Neural progenitor cell (in vitro differentiated cells): ENCODE measurements at regions not wholly inside any gene's neighbourhood (a gene's known extent, or its start where the extent isn't known, plus 50 kb on each side); places are given as distances from the start of the nearest gene placed in this dataset.

Experiments used
- EZH2 ChIP-seq: fragments of 200-600 bp; sonication (generic); IDR thresholded peaks from 2 replicates; pipeline ENCODE4 v1.6.1; 2017; ENCODE audit warnings: antibody characterized with exemption, mild to moderate bottlenecking, moderate library complexity
- TF ChIP-seq, protein P1 (sequence below): fragments of 200-600 bp; sonication (generic); IDR thresholded peaks from 2 replicates; pipeline ENCODE4 v1.5.1; 2017; ENCODE audit warnings: antibody characterized with exemption, mild to moderate bottlenecking

DNA sequence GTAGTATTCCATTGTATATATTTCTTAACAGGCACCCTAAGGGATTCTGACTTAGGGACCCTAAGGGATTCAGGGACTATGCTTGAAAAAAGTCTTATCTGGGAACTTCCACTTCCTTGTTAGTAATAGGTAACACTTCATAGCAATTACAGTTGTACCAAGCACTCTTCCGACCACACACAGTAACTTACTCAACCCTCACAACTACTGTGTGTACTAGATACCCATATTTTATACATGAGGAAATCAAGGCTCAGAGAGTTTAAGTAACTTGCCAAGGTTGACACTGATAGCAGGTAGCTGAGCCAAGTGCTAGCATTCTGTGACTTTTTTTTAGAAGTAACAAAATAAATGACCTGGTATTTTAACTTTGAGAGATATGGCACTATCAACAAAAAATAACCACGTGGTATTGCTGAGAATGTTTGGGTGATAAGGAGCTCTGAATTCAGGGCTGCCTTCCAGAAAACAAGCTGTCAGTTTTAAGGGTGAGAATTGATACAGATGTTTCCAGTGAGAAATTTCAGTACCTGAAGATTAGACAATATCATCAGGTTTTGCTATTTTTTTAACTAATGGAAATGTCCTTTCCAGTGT lies 210.3 kb upstream of the SUCLG2 start:
- TF ChIP-seq, protein P1, sequence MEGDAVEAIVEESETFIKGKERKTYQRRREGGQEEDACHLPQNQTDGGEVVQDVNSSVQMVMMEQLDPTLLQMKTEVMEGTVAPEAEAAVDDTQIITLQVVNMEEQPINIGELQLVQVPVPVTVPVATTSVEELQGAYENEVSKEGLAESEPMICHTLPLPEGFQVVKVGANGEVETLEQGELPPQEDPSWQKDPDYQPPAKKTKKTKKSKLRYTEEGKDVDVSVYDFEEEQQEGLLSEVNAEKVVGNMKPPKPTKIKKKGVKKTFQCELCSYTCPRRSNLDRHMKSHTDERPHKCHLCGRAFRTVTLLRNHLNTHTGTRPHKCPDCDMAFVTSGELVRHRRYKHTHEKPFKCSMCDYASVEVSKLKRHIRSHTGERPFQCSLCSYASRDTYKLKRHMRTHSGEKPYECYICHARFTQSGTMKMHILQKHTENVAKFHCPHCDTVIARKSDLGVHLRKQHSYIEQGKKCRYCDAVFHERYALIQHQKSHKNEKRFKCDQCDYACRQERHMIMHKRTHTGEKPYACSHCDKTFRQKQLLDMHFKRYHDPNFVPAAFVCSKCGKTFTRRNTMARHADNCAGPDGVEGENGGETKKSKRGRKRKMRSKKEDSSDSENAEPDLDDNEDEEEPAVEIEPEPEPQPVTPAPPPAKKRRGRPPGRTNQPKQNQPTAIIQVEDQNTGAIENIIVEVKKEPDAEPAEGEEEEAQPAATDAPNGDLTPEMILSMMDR = no peak
- no peak for TF ChIP-seq EZH2
